EL (cell line): ENCODE measurements at regions not wholly inside any gene's neighbourhood (a gene's known extent, or its start where the extent isn't known, plus 50 kb on each side); places are given as distances from the start of the nearest gene placed in this dataset.

Source experiments
- DNase-seq: peaks from one replicate; pipeline ENCODE4 v3.0.0-alpha.2; 2016

GRCh38 chr2:126356631-126357030 is 299.3 kb upstream of the GYPC start:
- no peak for DNase-seq

GRCh38 chr2:126358122-126358521 is 297.8 kb upstream of the GYPC start:
- DNase-seq, result no peak

GRCh38 chr2:126359494-126359893 is 296.5 kb upstream of the GYPC start:
- peak; percentile 1 for DNase-seq

GRCh38 chr2:126367361-126367760 is 288.6 kb upstream of the GYPC start:
- DNase-seq, result no peak

GRCh38 chr2:126368758-126369157 is 287.2 kb upstream of the GYPC start:
- no peak for DNase-seq

GRCh38 chr2:126370201-126370600 is 285.8 kb upstream of the GYPC start:
- DNase-seq, result no peak

- DNase-seq, result no peak
These were observed 283.6 kb upstream of the GYPC start for GRCh38 chr2:126372406-126372805.

- no peak for DNase-seq
These were observed 277.8 kb upstream of the GYPC start for GRCh38 chr2:126378176-126378575.

GRCh38 chr2:126381091-126381490 is 274.9 kb upstream of the GYPC start:
- DNase-seq, result no peak

GRCh38 chr2:126382998-126383397 is 273.0 kb upstream of the GYPC start:
- DNase-seq, result no peak

GRCh38 chr2:126383800-126384199 is 272.2 kb upstream of the GYPC start:
- DNase-seq, result no peak

- DNase-seq, result no peak
These were observed 270.5 kb upstream of the GYPC start for GRCh38 chr2:126385441-126385840.

GRCh38 chr2:126385983-126386382 is 270.0 kb upstream of the GYPC start:
- no peak for DNase-seq

- DNase-seq, result no peak
These were observed 266.5 kb upstream of the GYPC start for GRCh38 chr2:126389446-126389845.

GRCh38 chr2:126392889-126393288 is 263.1 kb upstream of the GYPC start:
- DNase-seq, result no peak

GRCh38 chr2:126399001-126399400 is 257.0 kb upstream of the GYPC start:
- no peak for DNase-seq

- DNase-seq, result no peak
These were observed 252.8 kb upstream of the GYPC start for GRCh38 chr2:126403039-126403628.

GRCh38 chr2:126406267-126406666 is 249.7 kb upstream of the GYPC start:
- DNase-seq, result no peak

GRCh38 chr2:126408671-126409070 is 247.3 kb upstream of the GYPC start:
- DNase-seq, result no peak

- DNase-seq, result no peak
These were observed 246.1 kb upstream of the GYPC start for GRCh38 chr2:126409850-126410249.

GRCh38 chr2:126413079-126413478 is 242.9 kb upstream of the GYPC start:
- DNase-seq, result no peak

- no peak for DNase-seq
These were observed 236.6 kb upstream of the GYPC start for GRCh38 chr2:126419403-126419802.

GRCh38 chr2:126425943-126426342 is 230.0 kb upstream of the GYPC start:
- DNase-seq, result no peak

- DNase-seq, result no peak
These were observed 226.9 kb upstream of the GYPC start for GRCh38 chr2:126429103-126429502.

- no peak for DNase-seq
These were observed 224.8 kb upstream of the GYPC start for GRCh38 chr2:126431136-126431535.

GRCh38 chr2:126436411-126436810 is 219.5 kb upstream of the GYPC start:
- no peak for DNase-seq
